K562 (cell line): ENCODE measurements at regions not wholly inside any gene's neighbourhood (a gene's known extent, or its start where the extent isn't known, plus 50 kb on each side); places are given as distances from the start of the nearest gene placed in this dataset.

ENCODE experiments used
- ATAC-seq: fragments of 200-7000 bp; cut with Tn5 transposase; 3 replicates; pipeline ENCODE4 v1.9.1; 2020; ENCODE audit warnings: moderate library complexity
- BruUV-seq: library from RNA; stranded (reverse); fragments of 400-500 nt; replicated peaks from 2 replicates; lab custom pipeline; 2021; lab: Mats Ljungman, UMichigan
- CTCF ChIA-PET: fragments of 300-600 bp; formaldehyde crosslinking; extraction: SDS; loops from one replicate; lab custom pipeline; 2021; ENCODE audit warnings: low intra/inter-chr PET ratio; lab: Yijun Ruan, JAX
- POLR2A ChIA-PET: fragments of 300-600, 350-650 bp; sonication (Branson Sonifier 250); formaldehyde crosslinking; extraction: SDS; loops from one replicate; lab custom pipeline; 2021; ENCODE audit warnings: antibody characterized with exemption, inconsistent platforms; lab: Yijun Ruan, JAX
- DNase-seq, 4 experiments: peaks; one replicate each; pipeline versions ENCODE4 v3.0.0 to v3.0.0-alpha.2; 2011 to 2018; ENCODE audit warnings: low spot score in 3 of 4, mixed read lengths in 3 of 4; ENCODE audit errors: extremely low read depth in 1 of 4
- FAIRE-seq: peaks from 2 replicates; lab custom pipeline; 2011; peaks lifted over from hg19 to GRCh38; lab: Jason Lieb, UNC
- H2AFZ ChIP-seq: 2 replicates; pipeline ENCODE4 v1.6.0; 2011; ENCODE audit warnings: low read depth, low read length, control low read depth, inconsistent platforms
- H3K27ac ChIP-seq: fragments of 200-600 bp; 3 replicates; pipeline ENCODE4 v1.8.0; 2011; ENCODE audit warnings: low read depth, mild to moderate bottlenecking, control low read depth, inconsistent platforms, low read length, moderate library complexity, mixed read lengths; ENCODE audit errors: extremely low read depth
- H3K27me3 ChIP-seq, 2 experiments: fragments of 300-600 bp in 1 of 2; 2 replicates in 1 of 2; 3 replicates in 1 of 2; pipeline versions ENCODE4 v1.6.0 to v1.8.0; 2011; ENCODE audit warnings: inconsistent platforms in 2 of 2, low read length in 2 of 2, mild to moderate bottlenecking in 1 of 2, mixed read lengths in 1 of 2, moderate library complexity in 1 of 2; ENCODE audit not compliant: control insufficient read depth in 2 of 2, insufficient read depth in 2 of 2
- H3K36me3 ChIP-seq: fragments of 300-600 bp; 3 replicates; pipeline ENCODE4 v1.8.0; 2011; ENCODE audit warnings: mild to moderate bottlenecking, low read length, inconsistent platforms; ENCODE audit not compliant: control insufficient read depth, insufficient read depth
- H3K4me1 ChIP-seq, 2 experiments: fragments of 200-600 bp in 1 of 2; replicated peaks in 1 of 2; 2 replicates in 1 of 2; 3 replicates in 1 of 2; pipeline versions ENCODE4 v1.5.1 to v1.8.0; 2011; ENCODE audit warnings: inconsistent platforms in 2 of 2, low read length in 2 of 2, mild to moderate bottlenecking in 1 of 2, mixed read lengths in 1 of 2, moderate library complexity in 1 of 2; ENCODE audit not compliant: control insufficient read depth in 2 of 2, insufficient read depth in 2 of 2
- H3K4me2 ChIP-seq: 2 replicates; pipeline ENCODE4 v1.6.1; 2011; ENCODE audit warnings: low read length, control low read depth, inconsistent platforms, mixed read lengths; ENCODE audit not compliant: insufficient read depth
- H3K4me3 ChIP-seq: fragments of 200-600 bp; sonication (generic), shearing (Covaris generic); 2 replicates; pipeline ENCODE4 v1.5.1; 2016; ENCODE audit warnings: control low read depth, inconsistent platforms
- H3K79me2 ChIP-seq: fragments of 200-600 bp; 3 replicates; pipeline ENCODE4 v1.8.0; 2011; ENCODE audit warnings: low read length, inconsistent platforms; ENCODE audit not compliant: control insufficient read depth, insufficient read depth
- H3K9ac ChIP-seq, 2 experiments: 2 replicates each; pipeline versions ENCODE4 v1.6.0 to v1.6.1; 2011; ENCODE audit warnings: low read depth in 2 of 2, low read length in 2 of 2, control low read depth in 1 of 2, inconsistent platforms in 1 of 2, mild to moderate bottlenecking in 1 of 2, mixed read lengths in 1 of 2; ENCODE audit not compliant: insufficient read depth in 1 of 2
- H3K9me1 ChIP-seq: one replicate; pipeline ENCODE4 v1.6.0; 2011; ENCODE audit warnings: inconsistent platforms, mild to moderate bottlenecking, low read length, moderate library complexity; ENCODE audit not compliant: control insufficient read depth, insufficient read depth
- H3K9me3 ChIP-seq: replicated peaks from 2 replicates; pipeline ENCODE4 v1.5.1; 2011; ENCODE audit warnings: low read depth, low read length, inconsistent platforms; ENCODE audit not compliant: control insufficient read depth, insufficient read depth
- H4K20me1 ChIP-seq: replicated peaks from 2 replicates; pipeline ENCODE4 v1.6.1; 2011; ENCODE audit warnings: low read length, inconsistent platforms, mixed read lengths; ENCODE audit not compliant: control insufficient read depth, insufficient read depth
- EP400 ChIP-seq: fragments of 450-650 bp; IDR thresholded peaks from 2 replicates; pipeline ENCODE4 v1.6.1; 2017; ENCODE audit warnings: antibody characterized with exemption, mild to moderate bottlenecking, moderate library complexity
- FIP1L1 ChIP-seq: fragments of 200-400 bp; formaldehyde crosslinking; IDR thresholded peaks from 2 replicates; pipeline ENCODE4 v1.6.1; 2018; ENCODE audit warnings: mild to moderate bottlenecking, low read depth, low read length; ENCODE audit not compliant: poor library complexity, severe bottlenecking
- GTF2F1 ChIP-seq: IDR thresholded peaks from 2 replicates; pipeline ENCODE4 v1.6.1; 2011; ENCODE audit warnings: low read depth, low read length, improper control_type of control experiment
- JUNB ChIP-seq: fragments of 450-650 bp; formaldehyde crosslinking; conservative IDR thresholded peaks from 2 replicates; pipeline ENCODE4 v1.4.0; 2020; ENCODE audit warnings: mild to moderate bottlenecking
- KHSRP ChIP-seq: fragments of 450-650 bp; IDR thresholded peaks from 2 replicates; pipeline ENCODE4 v1.6.1; 2017
- KLF10 ChIP-seq: fragments of 250-450 bp; sonication (Bioruptor Pico); IDR thresholded peaks from 2 replicates; pipeline ENCODE4 v1.6.1; 2021; ENCODE audit warnings: matching md5 sums
- NCOA6 ChIP-seq: fragments of 450-650 bp; IDR thresholded peaks from 2 replicates; pipeline ENCODE4 v1.6.1; 2017; ENCODE audit warnings: mild to moderate bottlenecking
- NFE2 ChIP-seq: IDR thresholded peaks from 2 replicates; pipeline ENCODE4 v1.6.1; 2014; ENCODE audit warnings: antibody characterized with exemption, low read depth
- NONO ChIP-seq, 2 experiments: fragments of 200-400 bp in 1 of 2; fragments of 450-650 bp in 1 of 2; formaldehyde crosslinking in 1 of 2; IDR thresholded peaks; 2 replicates each; pipeline ENCODE4 v1.6.1; 2017; ENCODE audit warnings: low read depth in 2 of 2, mild to moderate bottlenecking in 2 of 2, moderate library complexity in 2 of 2, low read length in 1 of 2
- SMAD3 ChIP-seq: fragments of 450-650 bp; formaldehyde crosslinking; conservative IDR thresholded peaks from 2 replicates; pipeline ENCODE4 v1.4.0; 2020; ENCODE audit warnings: mild to moderate bottlenecking
- TAF1 ChIP-seq: IDR thresholded peaks from 2 replicates; pipeline ENCODE4 v1.6.1; 2011; ENCODE audit warnings: mild to moderate bottlenecking, low read length, moderate library complexity; ENCODE audit not compliant: insufficient read depth, control insufficient read depth, severe bottlenecking; ENCODE audit errors: extremely low read depth
- ZNF175 ChIP-seq: fragments of 200-800 bp; sonication (Bioruptor generic); IDR thresholded peaks from 2 replicates; pipeline ENCODE4 v1.6.1; 2016; ENCODE audit warnings: low read depth, mild to moderate bottlenecking, missing genetic modification characterization, missing compliant biosample characterization
- ZNF695 ChIP-seq: fragments of 450-650 bp; formaldehyde crosslinking; IDR thresholded peaks from 2 replicates; pipeline ENCODE4 v1.4.0; 2020; ENCODE audit warnings: mild to moderate bottlenecking, moderate library complexity
- WGBS: fragments of 100-300 bp; shearing (Covaris generic); methylation state at CpG from one replicate; pipeline ENCODE4 v1.1.6; 2016; ENCODE audit warnings: low coverage, mixed read lengths; ENCODE audit not compliant: insufficient coverage; ENCODE audit errors: missing lambda C conversion rate; 5-methylcytosine and 5-hydroxymethylcytosine counted together
- in situ Hi-C: fragments of 300-500 bp; cut with MboI; formaldehyde crosslinking; loops from 4 replicates; pipeline ENCODE4 v1.15.0; 2018; ENCODE audit warnings: inconsistent platforms, mixed read lengths
- intact Hi-C: fragments of 100-400 bp; cut with micrococcal nuclease; formaldehyde crosslinking; loops from 2 replicates; pipeline ENCODE4 v1.14.2; 2022
- TF ChIP-seq, protein P1 (sequence below): fragments of 450-650 bp; IDR thresholded peaks from 2 replicates; pipeline ENCODE4 v1.6.1; 2017; ENCODE audit warnings: antibody characterized with exemption
- TF ChIP-seq, protein P2 (sequence below): conservative IDR thresholded peaks from 2 replicates; pipeline ENCODE4 v1.6.1; 2011; ENCODE audit warnings: low read depth, mild to moderate bottlenecking, low read length; ENCODE audit not compliant: control insufficient read depth
- TF ChIP-seq, protein P3 (sequence below): sonication (generic); formaldehyde crosslinking; IDR thresholded peaks from 2 replicates; pipeline ENCODE4 v1.8.0; 2022; ENCODE audit warnings: missing genetic modification reagents, mild to moderate bottlenecking, moderate library complexity, borderline replicate concordance

DNA sequence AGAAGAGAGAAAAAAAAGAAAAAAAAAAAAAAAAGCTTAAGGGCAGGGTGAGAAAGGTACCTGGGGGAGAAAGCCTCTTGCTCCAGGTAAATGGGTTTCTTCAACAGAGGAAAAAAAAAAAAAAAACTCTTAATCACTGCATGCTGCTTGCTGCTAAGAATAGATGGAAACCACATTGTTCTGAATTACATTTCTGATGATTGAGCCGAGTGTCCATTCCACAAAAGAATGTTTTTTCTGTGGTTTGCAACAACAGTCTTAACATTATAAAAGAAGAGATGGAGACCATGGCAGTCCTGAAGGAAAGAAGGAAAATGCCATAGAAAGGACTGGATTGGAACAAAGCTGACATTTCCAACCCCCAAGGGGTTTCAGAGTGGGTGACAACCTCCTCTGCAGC lies 1312.7 kb downstream of the SLITRK1 start (continued):
- no peak for TF ChIP-seq KLF10
- TF ChIP-seq, protein P1, sequence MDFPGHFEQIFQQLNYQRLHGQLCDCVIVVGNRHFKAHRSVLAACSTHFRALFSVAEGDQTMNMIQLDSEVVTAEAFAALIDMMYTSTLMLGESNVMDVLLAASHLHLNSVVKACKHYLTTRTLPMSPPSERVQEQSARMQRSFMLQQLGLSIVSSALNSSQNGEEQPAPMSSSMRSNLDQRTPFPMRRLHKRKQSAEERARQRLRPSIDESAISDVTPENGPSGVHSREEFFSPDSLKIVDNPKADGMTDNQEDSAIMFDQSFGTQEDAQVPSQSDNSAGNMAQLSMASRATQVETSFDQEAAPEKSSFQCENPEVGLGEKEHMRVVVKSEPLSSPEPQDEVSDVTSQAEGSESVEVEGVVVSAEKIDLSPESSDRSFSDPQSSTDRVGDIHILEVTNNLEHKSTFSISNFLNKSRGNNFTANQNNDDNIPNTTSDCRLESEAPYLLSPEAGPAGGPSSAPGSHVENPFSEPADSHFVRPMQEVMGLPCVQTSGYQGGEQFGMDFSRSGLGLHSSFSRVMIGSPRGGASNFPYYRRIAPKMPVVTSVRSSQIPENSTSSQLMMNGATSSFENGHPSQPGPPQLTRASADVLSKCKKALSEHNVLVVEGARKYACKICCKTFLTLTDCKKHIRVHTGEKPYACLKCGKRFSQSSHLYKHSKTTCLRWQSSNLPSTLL: no peak
- TF ChIP-seq JUNB (CRISPR knock-in tag): no peak
- TF ChIP-seq KHSRP: no peak
- TF ChIP-seq ZNF695 (CRISPR knock-in tag): no peak
- TF ChIP-seq SMAD3 (CRISPR knock-in tag): no peak
- TF ChIP-seq ZNF175 (CRISPR knock-in tag): no peak

DNA sequence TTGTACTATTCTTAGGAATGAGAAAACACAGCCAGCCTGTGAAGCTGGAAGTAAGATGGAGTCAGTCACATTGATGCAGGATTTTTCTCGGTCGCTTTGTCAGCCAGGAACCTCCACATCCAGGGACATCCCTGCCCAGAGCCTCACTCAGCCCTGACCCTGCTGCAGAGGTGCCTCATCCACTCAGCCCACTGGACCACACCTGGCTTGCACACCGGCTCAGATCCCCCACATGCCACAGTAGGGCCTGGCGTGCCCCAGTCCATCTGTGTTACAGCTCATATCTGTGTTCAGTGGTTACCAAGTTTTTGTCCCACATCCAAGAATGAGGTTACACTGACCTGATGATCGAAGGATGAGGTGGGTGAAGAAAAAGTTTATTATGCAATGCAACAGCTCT lies 1315.4 kb downstream of the SLITRK1 start:
- 11% methylated on average over 5 of the region's 5 CpGs for WGBS
- Histone ChIP-seq H3K36me3 (no peaks in the 10 kb centered on the region), H3K9me1 (no peaks in the 10 kb centered on the region), H4K20me1 (no peaks in the 10 kb centered on the region), H2AFZ (no peak overlapping the region), H3K27ac (no peak overlapping the region), H3K9ac (no peak overlapping the region), H3K79me2 (no peaks in the 10 kb centered on the region), H3K4me1 (no peaks in the 10 kb centered on the region), H3K4me3 (no peak overlapping the region), H3K27me3 (no peaks in the 10 kb centered on the region), H3K9me3 (no peaks in the 10 kb centered on the region), H3K4me2 (no peak overlapping the region)
- ChIA-PET CTCF (no interaction called here), POLR2A (no interaction called here)
- BruUV-seq: no TSS peak
- ATAC-seq: no peak
- no peak for TF ChIP-seq NCOA6
- TF ChIP-seq EP400: no peak
- TF ChIP-seq FIP1L1: no peak
- TF ChIP-seq, protein P2, sequence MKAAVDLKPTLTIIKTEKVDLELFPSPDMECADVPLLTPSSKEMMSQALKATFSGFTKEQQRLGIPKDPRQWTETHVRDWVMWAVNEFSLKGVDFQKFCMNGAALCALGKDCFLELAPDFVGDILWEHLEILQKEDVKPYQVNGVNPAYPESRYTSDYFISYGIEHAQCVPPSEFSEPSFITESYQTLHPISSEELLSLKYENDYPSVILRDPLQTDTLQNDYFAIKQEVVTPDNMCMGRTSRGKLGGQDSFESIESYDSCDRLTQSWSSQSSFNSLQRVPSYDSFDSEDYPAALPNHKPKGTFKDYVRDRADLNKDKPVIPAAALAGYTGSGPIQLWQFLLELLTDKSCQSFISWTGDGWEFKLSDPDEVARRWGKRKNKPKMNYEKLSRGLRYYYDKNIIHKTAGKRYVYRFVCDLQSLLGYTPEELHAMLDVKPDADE: no peak
- TF ChIP-seq GTF2F1: no peak
- TF ChIP-seq SMAD3 (CRISPR knock-in tag): no peak
- no peak for TF ChIP-seq NONO (IDR thresholded peaks at IDR 0.05; ENCODE audit: low read depth in 2 of 2, low read length in 1 of 2)
- no peak for TF ChIP-seq NFE2
- TF ChIP-seq TAF1: no peak
- TF ChIP-seq, protein P3, sequence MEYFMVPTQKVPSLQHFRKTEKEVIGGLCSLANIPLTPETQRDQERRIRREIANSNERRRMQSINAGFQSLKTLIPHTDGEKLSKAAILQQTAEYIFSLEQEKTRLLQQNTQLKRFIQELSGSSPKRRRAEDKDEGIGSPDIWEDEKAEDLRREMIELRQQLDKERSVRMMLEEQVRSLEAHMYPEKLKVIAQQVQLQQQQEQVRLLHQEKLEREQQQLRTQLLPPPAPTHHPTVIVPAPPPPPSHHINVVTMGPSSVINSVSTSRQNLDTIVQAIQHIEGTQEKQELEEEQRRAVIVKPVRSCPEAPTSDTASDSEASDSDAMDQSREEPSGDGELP (CRISPR knock-in tag): no peak
- in situ Hi-C loops: no loop called here
- no peak for FAIRE-seq
- DNase-seq: no peak
- intact Hi-C loops: no loop called here
